SK-N-SH treated with all-trans-retinoic acid at 6 μM for 48 hours (cell line): ENCODE measurements at regions not wholly inside any gene's neighbourhood (a gene's known extent, or its start where the extent isn't known, plus 50 kb on each side); places are given as distances from the start of the nearest gene placed in this dataset.

Experiments
- ATAC-seq: fragments of 200-7000 bp; cut with Tn5 transposase; 3 replicates; pipeline ENCODE4 v1.9.1; 2020; ENCODE audit warnings: mild to moderate bottlenecking, moderate library complexity
- ARNTL ChIP-seq: fragments of 450-650 bp; formaldehyde crosslinking; IDR thresholded peaks from 2 replicates; pipeline ENCODE4 v1.5.0; 2020; ENCODE audit warnings: low read depth, mild to moderate bottlenecking, moderate library complexity, borderline replicate concordance
- BACH2 ChIP-seq: fragments of 250-450 bp; sonication (Bioruptor Pico); IDR thresholded peaks from 2 replicates; pipeline ENCODE4 v1.9.0; 2021; ENCODE audit warnings: mild to moderate bottlenecking, borderline replicate concordance
- CREB5 ChIP-seq: fragments of 250-450 bp; sonication (Bioruptor Pico); IDR thresholded peaks from 2 replicates; pipeline ENCODE4 v1.5.1; 2020; ENCODE audit warnings: low read depth, mild to moderate bottlenecking, moderate library complexity
- CSDC2 ChIP-seq: fragments of 250-450 bp; sonication (Bioruptor Pico); IDR thresholded peaks from 2 replicates; pipeline ENCODE4 v1.5.0; 2020; ENCODE audit warnings: mild to moderate bottlenecking, moderate library complexity
- CSRNP3 ChIP-seq: fragments of 250-450 bp; sonication (Bioruptor Pico); IDR thresholded peaks from 2 replicates; pipeline ENCODE4 v1.5.1; 2021; ENCODE audit warnings: mild to moderate bottlenecking, moderate library complexity
- ESRRG ChIP-seq: fragments of 250-450 bp; sonication (Bioruptor Pico); IDR thresholded peaks from 2 replicates; pipeline ENCODE4 v1.6.1; 2021; ENCODE audit warnings: mild to moderate bottlenecking
- GLIS3 ChIP-seq: fragments of 250-450 bp; sonication (Bioruptor Pico); IDR thresholded peaks from 2 replicates; pipeline ENCODE4 v1.5.0; 2020; ENCODE audit warnings: mild to moderate bottlenecking, moderate library complexity
- ISL1 ChIP-seq: fragments of 250-450 bp; sonication (Bioruptor Pico); IDR thresholded peaks from 2 replicates; pipeline ENCODE4 v2.1.2; 2022; ENCODE audit warnings: mild to moderate bottlenecking, moderate library complexity
- OSR1 ChIP-seq: fragments of 250-450 bp; sonication (Bioruptor Pico); IDR thresholded peaks from 2 replicates; pipeline ENCODE4 v1.8.0; 2022; ENCODE audit warnings: moderate library complexity, mild to moderate bottlenecking, inconsistent platforms
- PATZ1 ChIP-seq: fragments of 250-450 bp; sonication (Bioruptor Pico); IDR thresholded peaks from 2 replicates; pipeline ENCODE4 v1.8.0; 2020; ENCODE audit warnings: mild to moderate bottlenecking, moderate library complexity, borderline replicate concordance
- POU6F1 ChIP-seq: fragments of 250-450 bp; sonication (Bioruptor Pico); IDR thresholded peaks from 2 replicates; pipeline ENCODE4 v1.8.0; 2021; ENCODE audit warnings: low read depth, mild to moderate bottlenecking, moderate library complexity, borderline replicate concordance
- PPARA ChIP-seq: fragments of 250-450 bp; sonication (Bioruptor Pico); IDR thresholded peaks from 2 replicates; pipeline ENCODE4 v1.5.0; 2020; ENCODE audit warnings: mild to moderate bottlenecking, borderline replicate concordance
- RARB ChIP-seq: fragments of 250-450 bp; sonication (Bioruptor Pico); IDR thresholded peaks from 2 replicates; pipeline ENCODE4 v1.8.0; 2021; ENCODE audit warnings: mild to moderate bottlenecking, moderate library complexity
- TOX ChIP-seq: fragments of 250-450 bp; sonication (Bioruptor Pico); IDR thresholded peaks from 2 replicates; pipeline ENCODE4 v1.8.0; 2021; ENCODE audit warnings: mild to moderate bottlenecking, moderate library complexity, borderline replicate concordance
- TSHZ2 ChIP-seq: fragments of 250-450 bp; sonication (Bioruptor Pico); IDR thresholded peaks from 2 replicates; pipeline ENCODE4 v1.5.0; 2020; ENCODE audit warnings: mild to moderate bottlenecking, moderate library complexity
- ZC3H10 ChIP-seq: fragments of 250-450 bp; sonication (Bioruptor Pico); IDR thresholded peaks from 2 replicates; pipeline ENCODE4 v1.5.1; 2021; ENCODE audit warnings: mild to moderate bottlenecking, moderate library complexity
- ZFP3 ChIP-seq: fragments of 250-450 bp; sonication (Bioruptor Pico); IDR thresholded peaks from 2 replicates; pipeline ENCODE4 v1.5.0; 2020; ENCODE audit warnings: mild to moderate bottlenecking, moderate library complexity
- ZFP30 ChIP-seq: fragments of 450-650 bp; formaldehyde crosslinking; IDR thresholded peaks from 2 replicates; pipeline ENCODE4 v1.5.0; 2022; ENCODE audit warnings: mild to moderate bottlenecking, moderate library complexity
- ZNF565 ChIP-seq: fragments of 450-650 bp; formaldehyde crosslinking; conservative IDR thresholded peaks from 2 replicates; pipeline ENCODE4 v1.5.0; 2020; ENCODE audit warnings: low read depth, mild to moderate bottlenecking, moderate library complexity
- ZNF70 ChIP-seq: fragments of 450-650 bp; formaldehyde crosslinking; IDR thresholded peaks from 2 replicates; pipeline ENCODE4 v1.5.0; 2020; ENCODE audit warnings: mild to moderate bottlenecking, moderate library complexity

- TF ChIP-seq ISL1 (CRISPR knock-in tag) = no peak
- no peak for TF ChIP-seq ARNTL (CRISPR knock-in tag)
- TF ChIP-seq ZFP30 (CRISPR knock-in tag) = no peak
- no peak for TF ChIP-seq RARB (CRISPR knock-in tag)
- no peak for TF ChIP-seq OSR1 (CRISPR knock-in tag)
- TF ChIP-seq CSDC2 = no peak
- TF ChIP-seq ZNF70 (CRISPR knock-in tag) = no peak
- TF ChIP-seq CSRNP3 (CRISPR knock-in tag) = no peak
- TF ChIP-seq POU6F1 (CRISPR knock-in tag) = no peak
- no peak for TF ChIP-seq ZNF565 (CRISPR knock-in tag)
- no peak for TF ChIP-seq TSHZ2 (CRISPR knock-in tag)
- no peak for TF ChIP-seq ZFP3 (CRISPR knock-in tag)
- no peak for TF ChIP-seq ZC3H10 (CRISPR knock-in tag)
- ATAC-seq = no peak
Observed at GRCh38 chr11:15720460-15720859, 605.7 kb downstream of the INSC start.

- no peak for TF ChIP-seq ISL1 (CRISPR knock-in tag)
- no peak for TF ChIP-seq RARB (CRISPR knock-in tag)
- TF ChIP-seq ZFP30 (CRISPR knock-in tag) = no peak
- TF ChIP-seq OSR1 (CRISPR knock-in tag) = no peak
- no peak for TF ChIP-seq ZC3H10 (CRISPR knock-in tag)
- no peak for TF ChIP-seq BACH2 (CRISPR knock-in tag)
- TF ChIP-seq POU6F1 (CRISPR knock-in tag) = no peak
- TF ChIP-seq GLIS3 = no peak
- TF ChIP-seq ZNF70 (CRISPR knock-in tag) = no peak
Observed at GRCh38 chr11:15723966-15724365, 609.2 kb downstream of the INSC start.

GRCh38 chr11:15724601-15725000, 609.9 kb downstream of the INSC start:
- TF ChIP-seq RARB (CRISPR knock-in tag) = no peak
- ATAC-seq = no peak

More at GRCh38 chr11:15723966-15724365, 609.2 kb downstream of the INSC start:
- no peak for ATAC-seq

- ATAC-seq = no peak
- TF ChIP-seq ZC3H10 (CRISPR knock-in tag) = no peak
- no peak for TF ChIP-seq ARNTL (CRISPR knock-in tag)
- TF ChIP-seq ZNF565 (CRISPR knock-in tag) = no peak
- no peak for TF ChIP-seq BACH2 (CRISPR knock-in tag)
- TF ChIP-seq ISL1 (CRISPR knock-in tag) = no peak
- TF ChIP-seq PPARA (CRISPR knock-in tag) = no peak
- no peak for TF ChIP-seq CSDC2
- no peak for TF ChIP-seq POU6F1 (CRISPR knock-in tag)
- TF ChIP-seq ZFP3 (CRISPR knock-in tag) = no peak
- no peak for TF ChIP-seq TOX (CRISPR knock-in tag)
- no peak for TF ChIP-seq CSRNP3 (CRISPR knock-in tag)
- TF ChIP-seq GLIS3 = no peak
- TF ChIP-seq PATZ1 = no peak
- no peak for TF ChIP-seq ZFP30 (CRISPR knock-in tag)
- no peak for TF ChIP-seq ESRRG (CRISPR knock-in tag)
- no peak for TF ChIP-seq CREB5
Observed at GRCh38 chr11:15725246-15725645, 610.5 kb downstream of the INSC start.
